ENCODE measurements at regions not wholly inside any gene's neighbourhood (a gene's known extent, or its start where the extent isn't known, plus 50 kb on each side); places are given as distances from the start of the nearest gene placed in this dataset.

GRCh38 chr6:14986370-14986769 lies 259.5 kb upstream of the JARID2 start:
- TF ChIP-seq CTCF (IDR thresholded peaks at IDR 0.05), result no peak
- no peak for TF ChIP-seq POLR2AphosphoS5 (IDR thresholded peaks at IDR 0.05; ENCODE audit: low read depth, low read length)
- TF ChIP-seq, protein P1, sequence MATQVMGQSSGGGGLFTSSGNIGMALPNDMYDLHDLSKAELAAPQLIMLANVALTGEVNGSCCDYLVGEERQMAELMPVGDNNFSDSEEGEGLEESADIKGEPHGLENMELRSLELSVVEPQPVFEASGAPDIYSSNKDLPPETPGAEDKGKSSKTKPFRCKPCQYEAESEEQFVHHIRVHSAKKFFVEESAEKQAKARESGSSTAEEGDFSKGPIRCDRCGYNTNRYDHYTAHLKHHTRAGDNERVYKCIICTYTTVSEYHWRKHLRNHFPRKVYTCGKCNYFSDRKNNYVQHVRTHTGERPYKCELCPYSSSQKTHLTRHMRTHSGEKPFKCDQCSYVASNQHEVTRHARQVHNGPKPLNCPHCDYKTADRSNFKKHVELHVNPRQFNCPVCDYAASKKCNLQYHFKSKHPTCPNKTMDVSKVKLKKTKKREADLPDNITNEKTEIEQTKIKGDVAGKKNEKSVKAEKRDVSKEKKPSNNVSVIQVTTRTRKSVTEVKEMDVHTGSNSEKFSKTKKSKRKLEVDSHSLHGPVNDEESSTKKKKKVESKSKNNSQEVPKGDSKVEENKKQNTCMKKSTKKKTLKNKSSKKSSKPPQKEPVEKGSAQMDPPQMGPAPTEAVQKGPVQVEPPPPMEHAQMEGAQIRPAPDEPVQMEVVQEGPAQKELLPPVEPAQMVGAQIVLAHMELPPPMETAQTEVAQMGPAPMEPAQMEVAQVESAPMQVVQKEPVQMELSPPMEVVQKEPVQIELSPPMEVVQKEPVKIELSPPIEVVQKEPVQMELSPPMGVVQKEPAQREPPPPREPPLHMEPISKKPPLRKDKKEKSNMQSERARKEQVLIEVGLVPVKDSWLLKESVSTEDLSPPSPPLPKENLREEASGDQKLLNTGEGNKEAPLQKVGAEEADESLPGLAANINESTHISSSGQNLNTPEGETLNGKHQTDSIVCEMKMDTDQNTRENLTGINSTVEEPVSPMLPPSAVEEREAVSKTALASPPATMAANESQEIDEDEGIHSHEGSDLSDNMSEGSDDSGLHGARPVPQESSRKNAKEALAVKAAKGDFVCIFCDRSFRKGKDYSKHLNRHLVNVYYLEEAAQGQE (IDR thresholded peaks at IDR 0.05; ENCODE audit: insufficient read depth in 1 of 2, low read depth in 2 of 2, low read length in 1 of 2), result no peak
- no peak for TF ChIP-seq SIN3A (IDR thresholded peaks at IDR 0.05; ENCODE audit: borderline replicate concordance, insufficient read depth, low read depth, low read length)
- TF ChIP-seq TCF7L2 (IDR thresholded peaks at IDR 0.05; ENCODE audit: low read depth, low read length), result no peak
